HCT116 (cell line): ENCODE measurements at regions not wholly inside any gene's neighbourhood (a gene's known extent, or its start where the extent isn't known, plus 50 kb on each side); places are given as distances from the start of the nearest gene placed in this dataset.

ENCODE experiments used
- ATAC-seq: fragments of 200-7000 bp; cut with Tn5 transposase; 2 replicates; pipeline ENCODE4 v1.9.1; 2020; ENCODE audit warnings: mild to moderate bottlenecking, moderate library complexity
- BruUV-seq: library from RNA; stranded (reverse); fragments of 400-500 nt; replicated peaks from 2 replicates; lab custom pipeline; 2021; lab: Mats Ljungman, UMichigan
- CTCF ChIA-PET: fragments of 300-600 bp; sonication (Branson Sonifier 250); formaldehyde crosslinking; loops from one replicate; lab custom pipeline; 2021; ENCODE audit warnings: antibody characterized with exemption; lab: Charles Lee
- POLR2A ChIA-PET: fragments of 300-600, 350-600 bp; sonication (Branson Sonifier 250); formaldehyde crosslinking; loops from one replicate; lab custom pipeline; 2021; ENCODE audit warnings: antibody characterized with exemption; lab: Charles Lee
- RAD21 ChIA-PET, 2 experiments: fragments of 300-600 bp; sonication (Branson Sonifier 250); formaldehyde crosslinking; loops; one replicate each; lab custom pipeline; 2023; ENCODE audit warnings: low total read pairs in 2 of 2; ENCODE audit not compliant: uncharacterized antibody in 2 of 2, unreplicated experiment in 2 of 2, low non-redundant PET in 1 of 2; lab: Charles Lee
- DNase-seq: peaks from one replicate; pipeline ENCODE4 v3.0.0-alpha.2; 2010; ENCODE audit warnings: low read depth, low spot score
- H2AFZ ChIP-seq: fragments of 200-600 bp; shearing (Covaris generic), sonication (generic); 2 replicates; pipeline ENCODE4 v1.6.1; 2017; ENCODE audit warnings: low read depth, mixed run types, mixed read lengths, antibody characterized with exemption, low read length; ENCODE audit not compliant: poor library complexity, severe bottlenecking
- H3K27ac ChIP-seq: 2 replicates; pipeline ENCODE4 v1.5.1; 2012; ENCODE audit warnings: low read depth, low read length
- H3K27me3 ChIP-seq: fragments of 200-600 bp; sonication (generic); 2 replicates; pipeline ENCODE4 v1.6.1; 2016; ENCODE audit warnings: mixed run types, low read length, mixed read lengths; ENCODE audit not compliant: insufficient read depth
- H3K36me3 ChIP-seq, 2 experiments: fragments of 200-500 bp in 1 of 2; fragments of 200-600 bp in 1 of 2; sonication (Bioruptor generic) in 1 of 2; sonication (generic) in 1 of 2; 2 replicates each; pipeline versions ENCODE4 v1.5.1 to v1.6.1; 2014 to 2016; ENCODE audit warnings: low read length in 2 of 2, inconsistent platforms in 1 of 2, mixed read lengths in 1 of 2, mixed run types in 1 of 2; ENCODE audit not compliant: insufficient read depth in 2 of 2, control insufficient read depth in 1 of 2
- H3K4me1 ChIP-seq, 2 experiments: fragments of 200-600 bp in 1 of 2; sonication (generic) in 1 of 2; 2 replicates each; pipeline versions ENCODE4 v1.5.1 to v1.6.1; 2012 to 2017; ENCODE audit warnings: low read length in 2 of 2, inconsistent platforms in 1 of 2, mild to moderate bottlenecking in 1 of 2, mixed read lengths in 1 of 2, mixed run types in 1 of 2, moderate library complexity in 1 of 2; ENCODE audit not compliant: insufficient read depth in 2 of 2, control insufficient read depth in 1 of 2
- H3K4me2 ChIP-seq: fragments of 200-600 bp; sonication (generic); 2 replicates; pipeline ENCODE4 v1.6.1; 2017; ENCODE audit warnings: mixed run types, low read length, mixed read lengths
- H3K4me3 ChIP-seq, 2 experiments: fragments of 200-600 bp in 1 of 2; sonication (generic) in 1 of 2; replicated peaks in 1 of 2; 2 replicates each; pipeline ENCODE4 v1.5.1; 2011 to 2016; ENCODE audit warnings: low read length in 2 of 2, control low read depth in 1 of 2, low read depth in 1 of 2, mild to moderate bottlenecking in 1 of 2, mixed read lengths in 1 of 2, mixed run types in 1 of 2
- H3K79me2 ChIP-seq: fragments of 200-600 bp; sonication (generic); 2 replicates; pipeline ENCODE4 v1.6.1; 2017; ENCODE audit warnings: mild to moderate bottlenecking, mixed run types, low read length, moderate library complexity, mixed read lengths; ENCODE audit not compliant: insufficient read depth
- H3K9ac ChIP-seq: fragments of 200-600 bp; sonication (generic); 2 replicates; pipeline ENCODE4 v1.6.1; 2016; ENCODE audit warnings: low read length, mixed read lengths
- H3K9me2 ChIP-seq: fragments of 200-600 bp; sonication (generic), shearing (Covaris generic); 2 replicates; pipeline ENCODE4 v1.6.1; 2017; ENCODE audit warnings: mixed run types, mild to moderate bottlenecking, moderate library complexity; ENCODE audit not compliant: insufficient read depth
- H3K9me3 ChIP-seq, 2 experiments: fragments of 200-500 bp in 1 of 2; fragments of 200-600 bp in 1 of 2; sonication (Bioruptor generic) in 1 of 2; sonication (generic) in 1 of 2; 2 replicates each; pipeline ENCODE4 v1.6.1; 2014 to 2017; ENCODE audit warnings: low read length in 2 of 2, mixed read lengths in 2 of 2, inconsistent platforms in 1 of 2, low read depth in 1 of 2, mild to moderate bottlenecking in 1 of 2, mixed run types in 1 of 2, moderate library complexity in 1 of 2; ENCODE audit not compliant: control insufficient read depth in 1 of 2, insufficient read depth in 1 of 2
- H4K20me1 ChIP-seq: fragments of 200-600 bp; sonication (generic), shearing (Covaris generic); 2 replicates; pipeline ENCODE4 v1.6.1; 2017; ENCODE audit warnings: mixed run types, mild to moderate bottlenecking, moderate library complexity; ENCODE audit not compliant: insufficient read depth
- CTCF ChIP-seq, 3 experiments: fragments of 200-600 bp in 1 of 3; sonication (generic) in 1 of 3; IDR thresholded peaks in 2 of 3; conservative IDR thresholded peaks in 1 of 3; 2 replicates each; pipeline ENCODE4 v1.5.1; 2012 to 2017; ENCODE audit warnings: low read depth in 2 of 3, low read length in 2 of 3, antibody characterized with exemption in 1 of 3, borderline replicate concordance in 1 of 3, control low read depth in 1 of 3, mild to moderate bottlenecking in 1 of 3, mixed read lengths in 1 of 3, mixed run types in 1 of 3, moderate library complexity in 1 of 3; ENCODE audit not compliant: insufficient read depth in 1 of 3
- ELF1 ChIP-seq: IDR thresholded peaks from 2 replicates; pipeline ENCODE4 v1.6.1; 2012; ENCODE audit warnings: low read depth, borderline replicate concordance
- EZH2 ChIP-seq: fragments of 200-600 bp; sonication (generic); IDR thresholded peaks from 2 replicates; pipeline ENCODE4 v1.6.1; 2017; ENCODE audit warnings: antibody characterized with exemption, mixed run types
- FOSL1 ChIP-seq: IDR thresholded peaks from 2 replicates; pipeline ENCODE4 v1.6.1; 2012; ENCODE audit warnings: low read depth
- POLR2AphosphoS5 ChIP-seq: IDR thresholded peaks from 2 replicates; pipeline ENCODE4 v1.6.1; 2011; ENCODE audit warnings: mild to moderate bottlenecking, low read depth, low read length, moderate library complexity
- RAD21 ChIP-seq: IDR thresholded peaks from 2 replicates; pipeline ENCODE4 v1.6.1; 2012; ENCODE audit warnings: low read depth, mild to moderate bottlenecking
- REST ChIP-seq: IDR thresholded peaks from 2 replicates; pipeline ENCODE4 v1.6.1; 2012; ENCODE audit warnings: low read depth
- SIN3A ChIP-seq: IDR thresholded peaks from 2 replicates; pipeline ENCODE4 v1.6.1; 2012; ENCODE audit warnings: low read depth
- SRF ChIP-seq: IDR thresholded peaks from 2 replicates; pipeline ENCODE4 v1.6.1; 2012; ENCODE audit warnings: low read depth
- TCF7L2 ChIP-seq: IDR thresholded peaks from 2 replicates; pipeline ENCODE4 v1.7.0; 2011; ENCODE audit warnings: borderline replicate concordance, inconsistent platforms; ENCODE audit not compliant: insufficient read depth, insufficient read length; ENCODE audit errors: extremely low read depth
- YY1 ChIP-seq: IDR thresholded peaks from 2 replicates; pipeline ENCODE4 v1.6.1; 2011; ENCODE audit warnings: low read length, low read depth, moderate library complexity, mild to moderate bottlenecking; ENCODE audit not compliant: insufficient replicate concordance; ENCODE audit errors: extremely low read depth
- ZFX ChIP-seq: fragments of 450-650 bp; IDR thresholded peaks from 2 replicates; pipeline ENCODE4 v1.6.1; 2017
- ZNF274 ChIP-seq: fragments of 200-500 bp; sonication (Bioruptor generic); IDR thresholded peaks from 2 replicates; pipeline ENCODE4 v1.6.1; 2014; ENCODE audit warnings: mild to moderate bottlenecking, low read depth, low read length, inconsistent platforms
- intact Hi-C: fragments of 100-400 bp; cut with micrococcal nuclease; formaldehyde crosslinking; loops from 2 replicates; pipeline ENCODE4 v1.10.0; 2022

- ATAC-seq (no peak), DNase-seq (no peak)
- Histone ChIP-seq H3K27me3 (no peaks in the 10 kb centered on the region), H3K4me2 (no peak overlapping the region), H3K9me2 (no peaks in the 10 kb centered on the region), H3K36me3 (no peaks in the 10 kb centered on the region), H4K20me1 (no peaks in the 10 kb centered on the region), H3K9me3 (no peaks in the 10 kb centered on the region; a peak in 1 of 4 replicates), H3K4me3 (no peak overlapping the region), H3K9ac (no peak overlapping the region), H3K4me1 (no peaks in the 10 kb centered on the region), H2AFZ (no peak overlapping the region), H3K79me2 (no peaks in the 10 kb centered on the region), H3K27ac (no peak overlapping the region)
- TF ChIP-seq ZNF274: no peak
- TF ChIP-seq CTCF (IDR thresholded peaks at IDR 0.05 in 2 of 3, conservative IDR thresholded peaks at IDR 0.05 in 1 of 3; ENCODE audit: borderline replicate concordance in 1 of 3, insufficient read depth in 1 of 3, low read depth in 2 of 3, low read length in 2 of 3): 0 out of 6 replicates have a peak, but pooled peaks of 1 of the 3 experiments have one; percentile 23
- ChIA-PET POLR2A (no interaction called here), CTCF (no interaction called here), RAD21 (no interaction called here)
- BruUV-seq: no TSS peak
- intact Hi-C loops: no loop called here
Measured at GRCh38 chr18:39486268-39486667, 1920.7 kb upstream of the CELF4 start.

GRCh38 chr18:39485696-39486095 is 1920.1 kb upstream of the CELF4 start:
- no peaks in the 10 kb centered on the region for H3K36me3 ChIP-seq
- H3K9ac ChIP-seq: no peak overlapping the region
- peaks cover 0 to 4% of the 10 kb centered on the region in 2 experiments; a peak in 1 of 4 replicates for H3K9me3 ChIP-seq
- no peaks in the 10 kb centered on the region for H3K9me2 ChIP-seq
- no peak overlapping the region for H2AFZ ChIP-seq
- no TSS peak for BruUV-seq
- intact Hi-C loops: no loop called here
- H3K4me1 ChIP-seq: no peaks in the 10 kb centered on the region
- H4K20me1 ChIP-seq: no peaks in the 10 kb centered on the region
- no peak overlapping the region for H3K27ac ChIP-seq
- no peaks in the 10 kb centered on the region for H3K27me3 ChIP-seq
- no peak overlapping the region for H3K4me2 ChIP-seq
- H3K79me2 ChIP-seq: no peaks in the 10 kb centered on the region
- CTCF ChIA-PET: no interaction called here
- POLR2A ChIA-PET: no interaction called here
- no peak overlapping the region for H3K4me3 ChIP-seq
- DNase-seq: no peak
- RAD21 ChIA-PET: no interaction called here
- ATAC-seq: no peak
- TF ChIP-seq TCF7L2: no peak
- no peak for TF ChIP-seq REST
- no peak for TF ChIP-seq SRF
- TF ChIP-seq EZH2: no peak
- no peak for TF ChIP-seq ZFX
- no peak for TF ChIP-seq SIN3A
- no peak for TF ChIP-seq YY1
- no peak for TF ChIP-seq FOSL1
- TF ChIP-seq RAD21: no peak
- no peak for TF ChIP-seq ELF1
- TF ChIP-seq POLR2AphosphoS5: no peak
